ENCODE measurements at regions not wholly inside any gene's neighbourhood (a gene's known extent, or its start where the extent isn't known, plus 50 kb on each side); places are given as distances from the start of the nearest gene placed in this dataset.
"Not testable (repeated sequence)": the region's sequence is repeated elsewhere in the genome, so short reads cannot be mapped to it uniquely, and the experiment has no call there.

DNA sequence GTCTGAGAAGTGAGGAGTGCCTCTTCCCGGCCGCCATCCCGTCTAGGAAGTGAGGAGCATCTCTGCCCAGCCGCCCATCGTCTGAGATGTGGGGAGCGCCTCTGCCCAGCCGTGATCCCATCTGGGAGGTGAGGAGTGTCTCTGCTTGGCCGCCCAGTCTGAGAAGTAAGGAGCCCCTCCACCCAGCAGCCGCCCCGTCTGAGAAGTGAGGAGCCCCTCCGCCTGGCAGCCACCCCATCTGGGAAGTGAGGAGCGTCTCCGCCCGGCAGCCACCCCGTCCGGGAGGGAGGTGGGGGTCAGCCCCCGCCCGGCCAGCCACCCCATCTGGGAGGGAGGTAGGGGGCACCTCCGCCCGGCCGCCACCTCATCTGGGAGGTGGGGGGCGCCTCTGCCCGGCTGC is 940.2 kb downstream of the PRIM2 start:
- FAIRE-seq; DNase-seq (ENCODE audit: extremely low spot score, insufficient read length, low read depth): not testable (repeated sequence)

DNA sequence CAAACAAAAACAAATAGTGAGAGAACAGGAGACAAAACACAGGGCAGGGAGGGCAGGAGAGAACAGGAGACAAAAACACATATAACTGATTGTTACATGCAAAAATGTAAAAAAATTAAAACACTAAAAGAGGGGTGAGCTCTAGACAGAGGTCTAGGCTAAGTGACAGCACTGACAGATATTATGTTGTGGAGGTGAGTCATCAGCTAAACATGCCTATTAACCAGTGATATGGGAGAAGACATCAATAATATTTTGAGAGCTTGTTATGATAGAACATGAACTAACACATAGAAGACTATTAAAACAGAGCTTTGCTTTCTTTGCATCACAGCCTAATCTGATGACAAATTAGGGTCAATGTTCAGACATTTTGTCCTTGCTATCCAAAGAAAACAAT is 972.7 kb downstream of the PRIM2 start:
- FAIRE-seq: no peak

DNA sequence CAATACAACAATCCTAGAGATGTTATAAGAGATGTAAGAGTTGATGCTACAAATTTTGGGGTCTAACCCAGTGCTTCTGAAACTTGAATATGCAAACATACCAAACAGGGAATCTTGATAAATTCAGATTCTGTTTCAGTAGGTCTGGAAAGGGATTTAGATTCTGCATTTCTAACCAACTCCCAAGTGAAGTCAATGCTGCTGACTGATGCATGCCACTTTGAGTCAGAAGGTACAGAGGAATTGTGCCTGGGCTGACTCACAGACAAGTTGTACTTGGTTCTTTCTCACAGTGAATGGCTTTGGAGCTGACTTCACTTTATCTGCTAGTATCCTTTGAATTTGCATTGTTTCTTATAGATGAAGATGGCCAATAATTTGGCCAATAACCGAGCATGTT is 973.9 kb downstream of the PRIM2 start:
- FAIRE-seq; DNase-seq (ENCODE audit: extremely low spot score, insufficient read length, low read depth): not testable (repeated sequence)

More for the DNA sequence above, 972.7 kb downstream of the PRIM2 start:
- DNase-seq (ENCODE audit: extremely low spot score, insufficient read length, low read depth): no peak

DNA sequence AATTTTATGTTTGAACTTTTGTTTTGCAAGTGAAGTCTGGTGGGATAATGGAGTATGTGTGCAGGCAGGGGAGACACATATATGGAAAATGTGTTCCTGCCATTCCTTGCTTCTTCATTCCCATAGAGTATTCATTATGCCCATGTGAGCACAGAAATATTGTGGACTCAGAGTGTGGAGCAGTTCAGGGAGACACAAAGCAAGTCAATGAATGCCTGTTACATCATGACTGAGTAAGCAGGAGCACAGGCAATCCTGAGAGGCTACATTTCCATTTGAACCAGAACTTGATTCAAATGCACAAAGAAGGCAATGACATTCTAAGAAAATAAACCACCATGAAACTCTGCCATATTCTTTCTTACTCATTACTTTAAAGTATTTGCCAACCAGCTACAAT is 990.5 kb downstream of the PRIM2 start:
- not testable (repeated sequence) for DNase-seq (ENCODE audit: extremely low spot score, insufficient read length, low read depth); FAIRE-seq

DNA sequence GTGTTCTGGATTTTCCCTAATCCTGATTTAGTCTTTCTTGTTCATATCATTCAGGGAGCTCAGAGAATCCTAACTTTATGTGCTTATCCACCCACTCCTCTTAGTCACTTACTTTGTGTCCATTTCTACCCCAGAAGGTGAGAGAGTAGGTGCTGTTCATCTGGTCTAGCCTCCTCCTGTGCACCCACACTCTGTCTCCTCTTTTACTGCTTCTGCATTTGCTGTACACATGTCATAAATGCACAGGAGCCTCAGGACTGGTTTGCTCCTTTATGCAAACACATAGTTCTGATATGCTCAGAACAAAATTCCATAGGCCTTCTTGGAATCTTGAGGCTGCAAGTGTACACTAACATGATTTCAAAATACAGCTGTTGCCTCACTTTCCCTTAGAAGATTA is 1014.7 kb downstream of the PRIM2 start:
- not testable (repeated sequence) for FAIRE-seq; DNase-seq (ENCODE audit: extremely low spot score, insufficient read length, low read depth)

DNA sequence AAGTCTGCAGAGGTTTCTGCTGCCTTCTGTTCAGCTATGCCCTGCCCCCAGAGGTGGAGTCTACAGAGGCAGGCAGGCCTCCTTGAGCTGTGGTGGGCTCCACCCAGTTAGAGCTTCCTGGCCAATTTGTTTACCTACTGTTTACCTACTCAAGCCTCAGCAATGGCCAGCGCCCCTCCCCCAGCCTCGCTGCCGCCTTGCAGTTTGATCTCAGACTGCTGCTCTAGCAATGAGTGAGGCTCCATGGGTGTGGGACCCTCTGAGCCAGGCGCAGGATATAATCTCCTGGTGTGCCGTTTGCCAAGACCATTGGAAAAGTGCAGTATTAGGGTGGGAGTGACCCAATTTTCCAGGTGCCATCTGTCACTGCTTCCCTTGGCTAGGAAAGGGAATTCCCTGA is 1024.9 kb downstream of the PRIM2 start:
- not testable (repeated sequence) for DNase-seq (ENCODE audit: extremely low spot score, insufficient read length, low read depth); FAIRE-seq

DNA sequence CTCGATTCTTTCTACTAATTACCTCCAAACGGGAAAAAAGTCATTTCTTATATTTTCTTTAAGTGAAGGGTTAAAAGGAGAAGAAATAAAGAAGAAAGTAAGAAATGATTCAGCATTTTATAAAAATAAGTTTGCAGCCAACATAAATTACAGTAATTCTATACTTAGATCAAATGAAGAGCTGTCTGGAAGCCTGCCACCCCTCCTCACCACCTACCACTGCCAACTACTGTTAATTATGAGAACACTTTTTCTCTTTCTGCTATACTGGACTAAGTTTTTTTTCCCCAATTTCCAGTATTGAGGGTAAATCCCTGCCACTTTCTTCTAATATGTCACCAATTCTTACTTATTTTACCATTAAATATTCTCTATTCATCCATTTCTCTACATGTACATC is 1030.1 kb downstream of the PRIM2 start:
- not testable (repeated sequence) for FAIRE-seq; DNase-seq (ENCODE audit: extremely low spot score, insufficient read length, low read depth)

DNA sequence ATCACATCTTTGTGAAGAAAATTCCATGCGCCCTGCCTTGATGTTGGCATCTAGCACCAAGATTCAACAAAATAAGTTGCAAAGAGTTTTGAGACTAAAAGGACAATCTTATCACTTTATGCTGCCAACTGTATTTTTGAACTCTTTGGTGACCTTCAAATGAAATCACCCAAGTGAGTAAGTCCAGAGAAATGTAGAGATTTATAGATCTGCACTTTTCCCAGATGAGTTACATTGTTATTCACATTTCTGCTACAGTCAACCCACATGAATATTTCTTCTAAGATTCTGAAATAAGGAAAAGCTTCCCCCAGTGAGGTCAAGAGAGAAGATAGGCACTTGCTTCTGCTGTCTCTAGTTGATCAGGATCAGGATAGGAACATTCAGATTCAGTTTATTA is 1034.2 kb downstream of the PRIM2 start:
- DNase-seq (ENCODE audit: extremely low spot score, insufficient read length, low read depth); FAIRE-seq: not testable (repeated sequence)

DNA sequence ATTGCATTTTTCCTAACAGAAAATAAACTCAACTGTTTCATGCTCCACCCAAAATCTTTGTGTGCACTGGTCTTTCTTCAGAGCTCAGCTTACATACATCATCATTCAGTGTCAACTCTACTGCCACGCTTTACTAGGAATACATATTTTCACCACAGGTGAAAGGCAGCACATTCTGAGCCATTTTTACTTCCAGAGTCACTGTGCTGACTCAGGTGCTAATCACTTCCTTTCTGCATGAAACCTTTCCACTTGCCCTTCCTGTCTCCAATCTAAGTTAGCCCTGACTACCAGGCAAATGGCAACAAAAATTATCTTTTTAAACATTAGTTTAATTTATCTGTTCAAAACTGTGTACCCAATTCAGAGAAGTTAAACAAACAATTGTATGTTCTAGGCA is 1041.0 kb downstream of the PRIM2 start:
- DNase-seq (ENCODE audit: extremely low spot score, insufficient read length, low read depth); FAIRE-seq: not testable (repeated sequence)

DNA sequence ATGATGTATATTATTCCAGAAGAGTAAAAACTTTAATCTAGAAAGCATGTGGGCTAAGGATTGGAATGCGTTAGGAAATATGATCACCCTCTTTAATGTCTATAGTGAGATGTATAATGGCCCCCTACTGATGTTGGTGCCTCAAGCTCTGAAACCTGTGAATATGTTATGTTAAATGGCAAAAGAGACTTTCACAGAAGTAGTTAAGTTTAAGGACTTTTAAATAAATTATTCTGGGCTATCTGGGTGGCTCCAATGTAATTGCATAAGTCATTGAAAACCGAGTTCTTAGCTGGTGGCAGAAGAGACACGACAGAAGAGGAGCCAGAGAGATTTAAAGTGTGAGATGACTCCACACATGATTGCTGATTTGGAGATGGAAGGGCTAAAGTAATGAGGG is 1048.4 kb downstream of the PRIM2 start:
- FAIRE-seq; DNase-seq (ENCODE audit: extremely low spot score, insufficient read length, low read depth): not testable (repeated sequence)

DNA sequence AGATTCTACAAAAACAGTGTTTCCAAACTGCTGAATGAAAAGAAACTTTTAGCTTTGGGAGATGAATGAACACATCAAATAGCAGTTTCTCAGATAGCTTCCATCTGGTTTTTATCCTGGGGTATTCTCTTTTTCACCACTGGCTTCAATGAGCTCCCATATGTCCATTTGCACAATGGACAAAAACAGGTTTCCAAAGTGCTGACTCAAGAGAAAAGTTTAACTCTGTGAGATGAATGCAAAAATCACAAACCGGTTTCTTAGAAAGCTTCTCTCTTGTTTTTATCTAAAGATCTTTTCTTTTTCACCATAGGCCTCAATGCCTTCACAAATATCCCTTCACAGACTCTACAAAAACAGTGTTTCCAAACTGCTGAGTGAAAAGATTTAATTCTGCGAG is 1089.2 kb downstream of the PRIM2 start:
- not testable (repeated sequence) for FAIRE-seq; DNase-seq (ENCODE audit: extremely low spot score, insufficient read length, low read depth)

DNA sequence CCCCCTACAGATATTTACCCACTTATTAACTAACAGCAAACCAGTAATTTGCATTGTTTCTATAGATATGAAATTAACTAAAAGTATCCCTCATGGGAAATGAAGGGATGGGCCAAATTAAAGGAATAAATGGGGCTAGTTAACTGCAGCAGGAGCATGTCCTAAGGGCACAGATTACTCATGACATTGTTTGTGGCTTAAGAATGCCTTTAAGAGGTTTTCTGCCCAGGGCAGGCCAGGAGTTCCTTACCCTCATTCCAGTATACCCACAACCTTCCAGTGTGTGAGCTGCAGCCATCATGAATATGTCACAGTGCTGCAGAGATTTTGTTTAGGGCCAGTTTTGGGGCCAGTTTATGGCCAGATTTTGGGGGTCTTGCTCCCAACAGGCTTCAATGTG is 1101.9 kb downstream of the PRIM2 start:
- DNase-seq (ENCODE audit: extremely low spot score, insufficient read length, low read depth) (no peak), FAIRE-seq (no peak)
